ENCODE measurements at regions not wholly inside any gene's neighbourhood (a gene's known extent, or its start where the extent isn't known, plus 50 kb on each side); places are given as distances from the start of the nearest gene placed in this dataset.
"Not testable (repeated sequence)": the region's sequence is repeated elsewhere in the genome, so short reads cannot be mapped to it uniquely, and the experiment has no call there.

DNA sequence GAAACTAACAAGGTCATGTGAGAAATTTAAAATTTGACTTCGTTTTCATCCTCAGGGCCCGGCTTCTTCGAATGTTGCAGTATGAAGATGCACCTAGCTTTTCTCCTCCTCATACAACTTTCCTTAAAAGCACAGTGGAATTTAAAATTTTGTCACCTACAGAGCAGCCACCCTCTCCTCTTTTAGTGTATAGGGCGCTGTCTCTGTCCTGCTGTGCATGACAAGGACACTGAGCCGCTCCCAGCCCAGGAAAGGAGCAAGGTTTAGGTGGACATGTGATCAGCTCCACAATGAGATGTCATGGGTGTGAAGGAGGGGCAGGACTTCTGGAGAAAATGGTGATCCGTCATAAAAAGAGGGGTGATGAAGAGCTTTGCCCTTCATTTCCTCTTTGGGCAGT, 1185.4 kb downstream of the RPIA start:
- not testable (repeated sequence) for DNase-seq

- not testable (repeated sequence) for DNase-seq
Observed at GRCh38 chr2:89882880-89883279, 1191.4 kb downstream of the RPIA start.

- not testable (repeated sequence) for DNase-seq
Observed at GRCh38 chr2:89883624-89884023, 1192.2 kb downstream of the RPIA start.

DNA sequence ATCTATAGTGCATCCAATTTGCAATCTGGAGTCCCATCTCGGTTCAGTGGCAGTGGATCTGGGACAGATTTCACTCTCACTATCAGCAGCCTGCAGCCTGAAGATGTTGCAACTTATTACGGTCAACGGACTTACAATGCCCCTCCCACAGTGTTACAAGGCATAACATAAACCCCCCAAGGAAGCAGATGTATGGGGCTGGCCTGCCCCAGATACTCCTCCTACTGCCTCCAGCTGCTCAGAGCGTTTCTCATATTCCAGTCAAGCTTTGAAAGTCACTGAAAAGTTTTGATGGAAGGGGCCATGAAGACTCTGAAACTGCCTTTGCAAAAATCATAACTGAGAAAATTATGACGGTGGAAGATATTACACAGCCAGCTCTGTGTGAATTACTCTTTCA, 1193.6 kb downstream of the RPIA start:
- DNase-seq: not testable (repeated sequence)

GRCh38 chr2:89888693-89889092, 1197.2 kb downstream of the RPIA start:
- not testable (repeated sequence) for DNase-seq

GRCh38 chr2:89890185-89890773, 1198.8 kb downstream of the RPIA start:
- DNase-seq: not testable (repeated sequence)

DNA sequence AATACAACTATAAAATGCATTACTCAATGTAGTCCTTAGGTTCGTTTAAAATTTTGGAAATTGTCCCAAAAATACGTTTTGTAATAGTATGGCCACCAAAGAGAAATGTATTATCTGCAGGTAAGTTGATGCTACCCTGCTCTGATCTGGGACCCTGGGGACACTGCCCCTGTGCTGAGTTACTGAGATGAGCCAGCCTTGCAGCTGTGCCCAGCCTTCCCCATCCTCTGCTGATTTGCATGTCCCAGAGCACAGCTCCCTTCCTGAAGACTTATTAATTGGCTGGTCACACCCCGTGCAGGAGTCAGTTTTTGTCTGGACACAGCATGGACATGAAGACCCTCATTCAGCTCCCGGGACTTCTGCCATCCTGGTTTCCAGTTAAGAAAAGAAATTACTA, 1203.5 kb downstream of the RPIA start:
- DNase-seq: not testable (repeated sequence)

GRCh38 chr2:89895629-89896028, 1204.2 kb downstream of the RPIA start:
- not testable (repeated sequence) for DNase-seq

DNA sequence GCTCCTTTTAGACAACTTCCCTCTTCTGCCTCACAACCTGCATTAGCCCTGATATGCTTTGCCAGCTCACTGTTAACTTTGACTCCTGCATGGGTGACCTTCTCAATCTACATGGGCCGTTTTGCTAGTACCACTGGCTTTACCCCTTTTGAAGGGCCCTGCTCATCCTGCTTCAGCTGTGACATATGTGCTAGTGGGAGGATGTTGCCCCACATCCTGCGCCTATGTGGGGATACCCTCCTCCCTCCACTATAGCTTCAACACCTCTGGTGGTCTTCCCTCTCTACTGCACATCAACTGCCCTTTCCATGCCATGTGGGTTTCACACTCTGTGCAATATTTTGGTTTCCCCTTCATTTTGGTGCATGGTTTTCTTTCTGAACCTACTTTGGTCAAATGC, 1235.5 kb downstream of the RPIA start:
- not testable (repeated sequence) for DNase-seq

DNA sequence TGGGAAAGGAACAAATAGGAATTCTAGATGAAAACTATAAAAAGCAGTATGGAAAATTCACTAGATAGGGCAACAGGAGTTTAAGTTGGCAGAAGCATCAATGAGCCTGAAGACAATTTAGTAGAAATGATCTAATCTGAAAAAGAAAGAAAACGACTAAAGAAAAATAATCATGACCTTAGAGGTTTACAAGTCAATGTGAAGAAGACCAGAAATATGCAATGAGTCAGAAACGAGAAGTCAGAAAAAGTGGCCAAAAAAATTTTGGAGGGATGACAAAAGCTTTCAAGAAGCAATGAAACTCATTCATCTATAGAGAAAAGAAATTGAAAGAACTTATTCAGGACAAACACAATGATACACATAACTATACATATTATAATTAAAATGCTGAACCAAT, 1244.0 kb downstream of the RPIA start:
- not testable (repeated sequence) for DNase-seq

DNA sequence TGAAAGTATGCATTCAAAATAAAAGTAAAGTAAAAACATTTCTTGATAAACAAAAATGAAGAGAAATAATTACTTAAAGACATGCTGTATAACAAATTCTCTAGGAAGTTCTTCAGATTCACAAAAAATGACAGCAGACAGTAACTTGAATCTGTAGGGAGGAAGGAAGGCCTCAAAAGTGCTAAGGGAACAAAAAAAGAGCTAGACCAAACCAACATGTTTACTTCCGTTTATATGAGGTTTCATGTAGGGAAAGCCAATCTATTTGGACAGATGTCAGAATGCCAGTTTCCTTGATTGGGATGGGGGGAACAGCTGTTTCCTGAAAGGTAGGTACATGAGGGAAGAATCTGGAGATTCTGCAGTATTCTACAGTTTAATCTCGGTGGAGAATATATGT, 1244.5 kb downstream of the RPIA start:
- DNase-seq: not testable (repeated sequence)

- DNase-seq: not testable (repeated sequence)
Observed at GRCh38 chr2:89936559-89936958, 1245.1 kb downstream of the RPIA start.

- not testable (repeated sequence) for DNase-seq
Observed at GRCh38 chr2:89938756-89939155, 1247.3 kb downstream of the RPIA start.

DNA sequence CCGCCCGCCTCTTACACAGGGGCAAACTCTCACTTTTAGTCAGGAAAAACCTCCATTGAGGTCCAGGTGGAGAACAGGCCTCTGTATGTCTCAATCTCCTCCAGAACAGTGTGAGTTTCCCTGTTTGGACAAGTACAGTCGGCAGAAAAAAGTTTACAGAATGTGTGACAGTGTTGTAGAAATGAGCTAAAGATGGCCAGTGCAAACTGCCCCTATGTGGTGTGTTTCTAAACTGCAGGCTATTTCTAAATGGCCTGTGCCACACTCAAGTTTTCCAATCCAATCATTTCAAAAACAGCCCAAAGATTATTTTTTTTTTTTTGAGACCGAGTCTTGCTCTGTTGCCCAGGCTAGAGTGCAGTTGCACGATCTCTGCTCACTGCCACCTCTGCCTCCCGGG, 1252.8 kb downstream of the RPIA start:
- DNase-seq: not testable (repeated sequence)

DNA sequence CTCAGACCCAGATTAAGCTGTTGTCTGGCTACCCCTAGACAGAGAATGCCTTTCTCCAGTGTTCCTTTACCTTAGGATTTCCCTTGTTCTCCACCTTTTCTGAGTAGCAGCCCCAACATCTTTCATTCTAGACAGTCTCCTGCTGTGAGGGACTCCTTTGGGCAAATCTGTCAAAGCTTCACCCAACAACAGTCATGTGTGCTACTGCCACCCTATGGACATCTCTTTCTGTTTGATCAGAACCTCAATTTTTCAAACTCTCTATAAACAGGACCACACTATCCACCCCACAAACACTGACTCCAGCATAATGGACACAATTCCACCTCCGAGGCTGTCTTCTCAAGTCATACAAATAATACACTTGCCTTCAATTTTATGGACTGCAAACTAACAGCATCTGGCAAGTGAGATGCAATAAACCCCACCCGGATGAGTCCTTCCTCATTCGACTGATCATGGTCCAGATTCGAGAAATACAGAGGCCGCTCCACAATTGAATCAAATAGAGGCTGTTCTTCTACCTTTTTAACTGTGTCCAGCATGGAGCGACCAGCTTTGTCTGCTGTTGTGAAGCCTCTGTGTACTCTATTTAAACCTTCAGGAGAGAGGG, 1253.6 kb downstream of the RPIA start:
- DNase-seq: not testable (repeated sequence)

DNA sequence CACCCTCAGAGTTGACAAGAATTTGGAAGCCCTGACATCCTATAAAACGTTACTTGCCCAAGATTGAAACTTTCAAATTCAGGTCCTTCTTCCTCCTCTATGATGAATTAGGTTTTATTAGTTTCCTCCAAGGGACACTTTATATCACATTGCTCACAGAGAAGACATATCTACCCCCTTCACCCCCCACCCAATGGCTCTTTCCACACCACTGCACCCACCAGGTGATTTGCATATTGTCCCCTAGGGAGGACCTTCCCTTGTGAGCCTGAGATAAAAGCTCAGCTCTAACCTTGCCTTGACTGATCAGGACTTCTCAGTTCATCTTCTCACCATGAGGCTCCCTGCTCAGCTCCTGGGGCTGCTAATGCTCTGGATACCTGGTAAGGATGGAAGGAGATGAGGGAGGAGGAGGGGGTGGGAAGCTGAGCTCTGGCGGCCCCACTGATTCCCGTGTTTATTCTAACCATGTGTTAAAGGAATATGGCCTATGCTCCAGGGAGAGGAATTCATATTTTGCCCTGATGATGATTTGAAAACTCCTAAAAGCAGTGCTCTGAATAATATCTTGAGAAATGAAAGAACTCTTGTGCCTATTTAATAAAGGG, 1255.8 kb downstream of the RPIA start:
- not testable (repeated sequence) for DNase-seq

DNA sequence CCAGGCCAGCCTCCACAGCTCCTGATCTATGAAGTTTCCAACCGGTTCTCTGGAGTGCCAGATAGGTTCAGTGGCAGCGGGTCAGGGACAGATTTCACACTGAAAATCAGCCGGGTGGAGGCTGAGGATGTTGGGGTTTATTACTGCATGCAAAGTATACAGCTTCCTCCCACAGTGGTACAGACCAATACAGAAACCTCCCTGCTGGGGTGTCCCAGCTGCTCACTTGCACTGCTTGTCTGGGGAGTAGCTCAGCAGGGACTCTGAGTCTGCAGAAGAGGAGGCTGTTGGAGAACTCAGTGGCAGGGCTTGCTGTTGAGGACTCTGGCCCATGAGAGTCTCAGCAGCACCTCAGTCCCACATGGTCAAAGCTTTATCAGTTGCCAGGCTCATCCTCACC, 1256.6 kb downstream of the RPIA start:
- DNase-seq: not testable (repeated sequence)

GRCh38 chr2:89950807-89951206, 1259.3 kb downstream of the RPIA start:
- DNase-seq: not testable (repeated sequence)

GRCh38 chr2:89957236-89957635, 1265.8 kb downstream of the RPIA start:
- DNase-seq: not testable (repeated sequence)

DNA sequence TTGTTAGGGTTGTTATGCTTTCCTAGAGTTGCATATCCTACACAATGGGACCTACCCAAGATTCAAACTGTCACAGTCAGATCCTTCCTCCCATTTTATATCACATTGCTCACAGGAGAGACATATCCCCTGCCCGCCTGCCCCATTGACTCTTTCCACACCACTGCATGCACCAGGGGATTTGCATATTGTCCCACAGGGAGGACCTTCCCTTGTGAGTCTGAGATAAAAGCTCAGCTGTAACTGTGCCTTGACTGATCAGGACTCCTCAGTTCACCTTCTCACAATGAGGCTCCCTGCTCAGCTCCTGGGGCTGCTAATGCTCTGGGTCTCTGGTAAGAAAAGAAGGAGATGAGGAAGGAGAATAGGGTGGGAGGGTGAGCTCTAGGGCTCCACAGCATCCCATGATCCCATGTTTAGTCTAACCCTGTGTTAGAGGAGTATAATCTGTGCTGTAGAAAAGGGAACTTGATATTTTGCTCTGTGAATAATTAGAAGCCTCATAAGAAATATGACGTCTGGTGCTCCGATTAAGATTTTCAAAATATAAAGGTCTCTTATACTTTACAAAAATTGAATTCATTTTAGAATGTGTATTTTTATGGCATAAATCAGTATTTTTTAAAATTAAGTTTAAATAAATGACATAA, 1268.4 kb downstream of the RPIA start:
- not testable (repeated sequence) for DNase-seq

- not testable (repeated sequence) for DNase-seq
Observed at GRCh38 chr2:89960570-89960969, 1269.1 kb downstream of the RPIA start.

DNA sequence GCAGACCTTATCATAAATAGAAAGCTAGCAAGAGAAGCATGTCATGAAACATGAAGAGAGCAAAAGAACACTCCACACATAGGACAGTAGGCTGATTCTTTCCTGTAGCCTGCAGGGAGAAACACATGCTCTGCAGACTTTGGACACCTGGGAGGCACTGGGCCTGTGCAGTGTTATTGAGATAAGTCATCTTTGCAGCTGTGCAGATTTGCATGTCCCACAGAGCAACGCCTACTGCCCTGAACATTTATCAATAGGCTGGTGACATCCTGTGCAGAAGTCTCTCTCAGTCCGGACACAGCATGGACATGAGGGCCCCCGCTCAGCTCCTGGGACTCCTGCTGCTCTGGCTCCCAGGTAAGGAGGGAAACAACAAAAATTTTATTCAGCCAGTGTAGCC, 1277.1 kb downstream of the RPIA start:
- not testable (repeated sequence) for DNase-seq

GRCh38 chr2:89969190-89969589, 1277.7 kb downstream of the RPIA start:
- DNase-seq: not testable (repeated sequence)

- not testable (repeated sequence) for DNase-seq
Observed at GRCh38 chr2:89973849-89974248, 1282.4 kb downstream of the RPIA start.
